ENCODE measurements at regions not wholly inside any gene's neighbourhood (a gene's known extent, or its start where the extent isn't known, plus 50 kb on each side); places are given as distances from the start of the nearest gene placed in this dataset.
A peak's percentile ranks its signal among the peaks of the same experiment; 100 is the strongest.

GRCh38 chr9:109914280-109915027, 134.5 kb downstream of the PALM2AKAP2 start:
- no peak for DNase-seq

DNA sequence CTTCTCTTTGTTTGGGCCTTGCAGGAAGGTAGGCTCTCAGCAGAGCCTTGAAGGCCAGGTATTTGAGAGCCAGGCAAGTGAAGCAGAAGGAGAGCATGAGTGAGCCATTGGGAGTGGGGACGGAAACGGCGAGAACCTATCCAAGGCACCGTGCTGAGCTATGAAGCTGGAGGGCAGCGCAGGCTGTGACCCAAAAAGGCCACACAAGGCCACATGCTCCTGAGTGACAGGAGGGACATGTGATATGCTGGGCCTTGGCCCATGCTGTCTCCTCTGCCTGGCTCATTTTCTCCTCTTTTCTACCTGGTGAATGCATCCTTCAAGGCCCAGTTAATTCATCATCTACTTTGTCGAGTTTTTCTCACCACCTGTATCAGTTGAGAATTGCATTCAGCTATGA, 136.3 kb downstream of the PALM2AKAP2 start:
- no peak for DNase-seq

- no peak for DNase-seq
Observed at GRCh38 chr9:109918339-109919163, 138.6 kb downstream of the PALM2AKAP2 start.

DNA sequence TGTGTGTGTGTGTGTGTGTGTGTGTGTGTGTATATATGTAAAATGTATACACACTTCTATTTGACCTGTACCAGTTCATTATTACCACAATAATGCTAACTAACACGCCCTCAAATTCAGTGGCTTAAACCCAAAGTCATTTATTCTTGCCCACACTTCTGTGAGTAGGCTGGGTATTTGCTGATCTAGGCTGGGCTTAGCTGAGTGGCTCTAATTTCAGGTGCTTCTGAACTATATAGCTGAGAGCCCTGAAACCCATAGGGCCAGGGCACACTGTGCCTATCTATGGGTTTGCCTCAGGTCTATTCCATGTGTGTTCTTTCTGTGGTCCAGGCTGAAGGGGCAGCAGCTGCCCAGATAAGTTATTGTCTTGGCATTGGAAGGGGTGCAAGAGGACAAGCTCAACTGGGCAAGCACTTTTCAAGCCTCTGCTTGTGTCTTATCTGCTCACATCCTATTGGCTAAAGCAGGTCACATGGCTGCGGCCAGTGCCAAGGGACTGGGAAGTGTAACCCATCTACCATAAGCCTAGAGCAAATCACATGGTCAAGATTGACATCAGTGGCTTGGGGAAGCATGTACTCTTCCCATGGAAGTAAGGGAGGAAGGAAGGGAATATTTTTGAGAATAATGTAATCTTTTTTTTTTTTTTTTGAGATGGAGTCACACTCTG, 139.9 kb downstream of the PALM2AKAP2 start:
- DNase-seq: no peak

DNA sequence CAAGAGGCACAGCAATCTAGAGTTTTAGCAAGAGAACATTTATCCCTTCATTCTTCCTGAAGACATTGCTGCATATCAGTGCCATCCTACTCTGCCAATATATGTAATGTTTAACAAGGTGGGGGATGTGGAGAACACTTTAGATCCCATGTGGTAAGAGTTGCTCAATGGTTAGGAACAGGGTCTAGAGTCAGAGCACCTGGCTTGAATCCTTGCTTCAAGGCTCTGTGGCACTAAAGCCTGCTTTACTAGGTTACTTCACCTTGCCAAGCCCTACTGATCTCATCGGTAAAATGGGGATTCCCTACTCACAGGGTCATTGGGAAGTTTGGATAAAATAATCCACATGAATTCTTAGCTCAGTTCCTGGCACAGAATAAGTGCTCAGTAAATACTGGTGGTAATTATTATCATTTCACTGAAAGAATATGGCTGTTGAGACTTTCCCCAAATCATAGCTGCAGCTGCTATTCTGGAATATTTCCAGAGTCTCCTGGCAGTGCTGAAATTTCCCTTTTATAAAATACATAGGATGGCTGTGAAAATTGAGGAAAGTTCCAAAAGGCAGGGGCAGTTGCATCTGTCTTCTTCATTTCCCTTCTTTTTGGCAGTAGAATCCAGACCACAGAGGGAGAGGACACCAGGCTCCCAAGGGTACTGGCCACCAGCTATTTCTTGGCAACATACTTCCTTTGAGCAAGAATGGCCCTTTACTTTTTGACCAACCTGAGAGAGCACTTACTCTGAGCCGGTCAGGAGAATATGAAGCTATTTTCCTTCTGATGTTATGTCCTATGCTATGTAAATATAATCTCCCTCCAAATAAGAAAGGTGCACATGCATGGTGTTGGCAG, 142.8 kb downstream of the PALM2AKAP2 start:
- DNase-seq: no peak

GRCh38 chr9:109923471-109923760, 143.4 kb downstream of the PALM2AKAP2 start:
- DNase-seq: no peak

DNA sequence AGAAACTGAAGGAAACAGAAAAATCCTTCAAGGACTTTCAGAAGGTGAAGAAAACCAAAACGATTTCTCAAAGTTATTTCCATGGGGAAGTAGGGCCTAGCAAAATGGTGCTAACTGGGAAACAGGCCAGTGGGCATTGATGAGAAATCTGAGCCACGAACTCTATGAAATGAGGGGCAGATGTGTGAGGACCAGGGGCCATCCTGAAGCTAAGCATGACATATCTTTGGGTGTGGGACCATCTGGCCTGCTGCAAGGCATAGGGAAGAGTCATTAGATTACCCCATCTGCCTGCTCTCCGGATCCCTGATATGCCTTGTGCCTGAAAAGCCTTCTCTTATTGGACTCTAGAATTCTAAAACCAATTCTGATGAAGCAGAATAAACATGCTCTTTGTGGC, 143.8 kb downstream of the PALM2AKAP2 start:
- DNase-seq: peak; percentile 92

GRCh38 chr9:109925799-109926198, 145.8 kb downstream of the PALM2AKAP2 start:
- DNase-seq: no peak

GRCh38 chr9:109926421-109926869, 146.4 kb downstream of the PALM2AKAP2 start:
- DNase-seq: no peak

GRCh38 chr9:109931623-109932022, 151.6 kb downstream of the PALM2AKAP2 start:
- no peak for DNase-seq

DNA sequence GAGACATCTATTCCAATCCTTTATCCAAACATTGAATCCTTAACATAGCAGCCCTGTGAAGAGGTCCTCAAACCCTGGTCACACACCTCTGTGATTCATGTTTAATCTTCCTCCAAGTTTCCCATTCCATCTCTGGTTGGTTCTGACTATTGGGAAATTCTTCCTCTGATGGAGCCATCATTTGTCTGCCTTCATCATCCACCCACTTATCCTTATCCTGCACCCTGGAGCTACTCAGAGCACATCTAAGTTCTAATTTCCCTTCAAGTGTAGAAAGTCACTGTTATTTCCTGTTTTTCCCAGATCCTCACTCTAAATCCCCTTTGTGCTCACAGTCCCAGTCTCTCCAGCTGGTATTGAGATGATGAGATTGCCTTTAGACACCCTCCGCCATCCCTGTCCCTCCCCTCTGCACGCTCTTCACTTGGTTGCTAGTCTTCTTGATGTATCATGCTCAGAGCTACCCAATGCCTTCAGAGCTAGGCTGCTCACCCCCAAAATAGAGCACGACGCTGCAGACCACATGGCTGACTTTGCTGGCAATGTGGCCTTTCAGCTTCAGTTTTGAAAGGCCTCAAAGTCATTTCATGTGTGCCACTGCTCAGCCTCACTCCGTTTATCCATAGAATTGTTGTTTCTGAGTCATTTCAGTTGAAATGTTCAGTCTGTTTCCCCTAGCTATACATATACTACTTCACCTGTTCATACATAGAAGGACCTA, 154.3 kb downstream of the PALM2AKAP2 start:
- DNase-seq: no peak

GRCh38 chr9:109934857-109935215, 154.8 kb downstream of the PALM2AKAP2 start:
- DNase-seq: no peak

DNA sequence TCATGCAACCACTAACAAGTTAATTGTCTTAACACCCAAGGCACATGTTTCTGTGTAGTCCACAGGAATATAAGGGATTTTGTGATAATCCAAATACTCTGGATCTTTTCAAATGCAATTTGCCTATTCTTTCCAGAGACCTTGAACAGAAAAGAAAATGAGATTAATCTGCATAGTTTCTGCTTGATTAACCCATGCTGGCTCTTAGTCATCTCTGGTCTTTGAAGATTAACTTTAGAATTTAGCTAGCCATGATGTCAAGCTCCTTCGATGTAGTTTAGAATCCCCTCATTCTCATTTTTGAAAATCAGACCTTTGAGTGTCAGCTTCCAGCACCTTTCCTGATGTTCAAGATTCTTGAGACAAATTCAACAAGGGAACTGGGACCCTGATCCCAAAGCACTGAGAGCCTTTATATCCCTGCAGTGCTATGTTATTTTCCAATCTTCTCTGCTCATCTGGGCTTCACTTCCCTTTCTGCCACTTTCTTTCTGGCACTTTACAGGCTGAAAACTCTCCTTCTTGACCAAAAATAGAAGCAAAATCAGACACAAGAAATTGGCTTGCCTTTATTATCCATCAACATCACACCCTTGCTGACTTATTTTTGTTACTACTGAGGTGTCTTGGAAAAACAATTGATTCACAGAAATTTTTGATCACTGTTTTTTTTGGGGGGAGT, 155.5 kb downstream of the PALM2AKAP2 start:
- no peak for DNase-seq

- DNase-seq: no peak
Observed at GRCh38 chr9:109937861-109938453, 158.0 kb downstream of the PALM2AKAP2 start.

- no peak for DNase-seq
Observed at GRCh38 chr9:109939698-109940342, 159.8 kb downstream of the PALM2AKAP2 start.

GRCh38 chr9:109940561-109940960, 160.6 kb downstream of the PALM2AKAP2 start:
- no peak for DNase-seq

GRCh38 chr9:109941771-109942170, 161.8 kb downstream of the PALM2AKAP2 start:
- peak; percentile 41 for DNase-seq

DNA sequence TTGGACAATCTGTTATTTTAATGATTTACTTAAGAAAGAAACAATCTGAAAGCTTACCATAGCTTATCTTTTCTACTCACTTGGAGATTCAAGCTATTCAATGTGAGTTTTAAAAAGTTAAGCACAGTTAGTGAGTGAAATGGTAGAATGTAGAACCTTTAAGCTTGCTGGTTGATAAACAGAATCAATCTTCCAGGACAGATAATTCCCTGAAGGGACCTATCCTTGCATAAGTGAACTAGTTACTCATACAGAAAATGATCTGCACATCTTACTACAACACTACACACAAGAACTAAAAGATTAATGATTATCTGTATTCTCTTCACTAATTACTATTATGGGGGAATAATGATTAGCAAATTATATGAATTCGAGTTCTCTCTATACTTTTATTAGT, 165.6 kb downstream of the PALM2AKAP2 start:
- no peak for DNase-seq

DNA sequence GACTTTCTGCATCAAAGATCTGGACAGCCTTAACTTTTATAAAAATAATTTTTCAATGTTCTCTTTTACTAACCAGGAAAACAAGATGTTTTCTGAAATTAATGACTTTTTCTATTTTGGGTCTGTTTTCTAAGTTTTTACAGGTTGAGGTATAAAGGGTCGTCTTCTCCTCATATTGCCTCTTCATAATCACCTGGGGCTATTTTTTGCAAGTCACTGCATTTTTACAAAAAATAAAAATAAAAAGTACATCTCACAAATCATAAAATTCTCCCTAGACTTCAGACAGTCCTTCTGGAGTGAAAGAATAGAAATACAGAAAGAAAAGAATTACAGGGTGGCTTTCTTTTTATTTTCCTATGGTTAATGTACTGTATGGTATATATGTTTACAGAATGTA, 168.5 kb downstream of the PALM2AKAP2 start:
- no peak for DNase-seq

GRCh38 chr9:109950710-109951443, 170.9 kb downstream of the PALM2AKAP2 start:
- DNase-seq: no peak
